HepG2 (cell line): ENCODE measurements at regions not wholly inside any gene's neighbourhood (a gene's known extent, or its start where the extent isn't known, plus 50 kb on each side); places are given as distances from the start of the nearest gene placed in this dataset.

Source experiments
- ATAC-seq: fragments of 200-7000 bp; cut with Tn5 transposase; 3 replicates; pipeline ENCODE4 v1.9.1; 2020; ENCODE audit warnings: mild to moderate bottlenecking, moderate library complexity
- BruUV-seq: library from RNA; stranded (reverse); fragments of 400-500 nt; replicated peaks from 2 replicates; lab custom pipeline; 2021; lab: Mats Ljungman, UMichigan
- CTCF ChIA-PET: fragments of 300-600 bp; formaldehyde crosslinking; extraction: SDS; loops from one replicate; lab custom pipeline; 2021; ENCODE audit warnings: low total read pairs, inconsistent platforms, low intra/inter-chr PET ratio; lab: Yijun Ruan, JAX
- POLR2A ChIA-PET: fragments of 350-600 bp; sonication (Branson Sonifier 250); formaldehyde crosslinking; loops from one replicate; lab custom pipeline; 2020; ENCODE audit warnings: antibody characterized with exemption, inconsistent platforms; lab: Yijun Ruan, JAX
- DNase-seq: peaks from one replicate; pipeline ENCODE4 v3.0.0-alpha.2; 2015; ENCODE audit warnings: low spot score
- FAIRE-seq: peaks from 3 replicates; lab custom pipeline; 2011; peaks lifted over from hg19 to GRCh38; lab: Jason Lieb, UNC
- H2AFZ ChIP-seq: one replicate; pipeline ENCODE4 v1.6.1; 2011; ENCODE audit warnings: low read length, inconsistent platforms
- H3K27ac ChIP-seq: fragments of 300-600 bp; 3 replicates; pipeline ENCODE4 v1.8.0; 2011; ENCODE audit warnings: mixed run types, mild to moderate bottlenecking, mixed read lengths, low read length, inconsistent platforms; ENCODE audit not compliant: insufficient read depth; ENCODE audit errors: extremely low read length
- H3K27me3 ChIP-seq, 2 experiments: fragments of 200-600 bp in 1 of 2; 2 replicates in 1 of 2; 3 replicates in 1 of 2; pipeline versions ENCODE4 v1.6.0 to v1.8.0; 2011; ENCODE audit warnings: low read length in 2 of 2, mild to moderate bottlenecking in 2 of 2, moderate library complexity in 2 of 2, inconsistent platforms in 1 of 2; ENCODE audit not compliant: insufficient read depth in 2 of 2, control insufficient read depth in 1 of 2
- H3K36me3 ChIP-seq, 2 experiments: fragments of 200-600 bp in 1 of 2; replicated peaks in 1 of 2; 2 replicates in 1 of 2; 3 replicates in 1 of 2; pipeline versions ENCODE4 v1.5.1 to v1.8.0; 2011; ENCODE audit warnings: low read length in 2 of 2, inconsistent platforms in 1 of 2; ENCODE audit not compliant: insufficient read depth in 2 of 2, control insufficient read depth in 1 of 2
- H3K4me1 ChIP-seq: 2 replicates; pipeline ENCODE4 v1.5.1; 2012; ENCODE audit warnings: low read length, inconsistent platforms; ENCODE audit not compliant: insufficient read depth
- H3K4me2 ChIP-seq: 2 replicates; pipeline ENCODE4 v1.6.0; 2011; ENCODE audit warnings: low read depth, low read length, inconsistent platforms
- H3K4me3 ChIP-seq, 3 experiments: fragments of 200-600 bp in 1 of 3; sonication (generic), shearing (Covaris generic) in 1 of 3; replicated peaks in 1 of 3; 2 replicates each; pipeline ENCODE4 v1.5.1; 2011 to 2016; ENCODE audit warnings: low read length in 3 of 3, inconsistent platforms in 2 of 3, low read depth in 2 of 3, mild to moderate bottlenecking in 2 of 3, control low read depth in 1 of 3, mixed read lengths in 1 of 3; ENCODE audit not compliant: insufficient read depth in 1 of 3
- H3K79me2 ChIP-seq: one replicate; pipeline ENCODE4 v1.6.1; 2011; ENCODE audit warnings: low read length, inconsistent platforms; ENCODE audit not compliant: insufficient read depth
- H3K9ac ChIP-seq: 2 replicates; pipeline ENCODE4 v1.6.0; 2011; ENCODE audit warnings: mild to moderate bottlenecking, low read depth, low read length, inconsistent platforms; ENCODE audit not compliant: insufficient read depth
- H3K9me3 ChIP-seq: 2 replicates; pipeline ENCODE4 v1.5.1; 2012; ENCODE audit warnings: mild to moderate bottlenecking, low read length
- H4K20me1 ChIP-seq: 2 replicates; pipeline ENCODE4 v1.6.0; 2011; ENCODE audit warnings: inconsistent platforms, mild to moderate bottlenecking, low read length, moderate library complexity; ENCODE audit not compliant: insufficient read depth
- DMAP1 ChIP-seq: IDR thresholded peaks from 2 replicates; pipeline ENCODE4 v1.6.1; 2016
- FOXK1 ChIP-seq: sonication (generic); formaldehyde crosslinking; IDR thresholded peaks from 2 replicates; pipeline ENCODE4 v1.4.0; 2020; ENCODE audit warnings: low read depth, missing genetic modification reagents, borderline replicate concordance
- HNRNPLL ChIP-seq: fragments of 200-400 bp; formaldehyde crosslinking; IDR thresholded peaks from 2 replicates; pipeline ENCODE4 v1.6.1; 2017; ENCODE audit warnings: mild to moderate bottlenecking, low read depth, low read length; ENCODE audit not compliant: poor library complexity, severe bottlenecking
- KDM6A ChIP-seq: IDR thresholded peaks from 2 replicates; pipeline ENCODE4 v1.6.1; 2016; ENCODE audit warnings: low read depth
- NFE2L2 ChIP-seq: fragments of 150-350 bp; IDR thresholded peaks from 2 replicates; pipeline ENCODE4 v1.6.1; 2014; ENCODE audit warnings: low read length
- PCBP1 ChIP-seq: fragments of 200-400 bp; formaldehyde crosslinking; IDR thresholded peaks from 2 replicates; pipeline ENCODE4 v1.6.1; 2017; ENCODE audit warnings: mild to moderate bottlenecking, low read depth, low read length, borderline replicate concordance
- RELA ChIP-seq: sonication (generic); formaldehyde crosslinking; IDR thresholded peaks from 2 replicates; pipeline ENCODE4 v1.4.0; 2020; ENCODE audit warnings: missing genetic modification reagents
- RORA ChIP-seq: sonication (generic); formaldehyde crosslinking; IDR thresholded peaks from 2 replicates; pipeline ENCODE4 v1.5.0; 2020; ENCODE audit warnings: mild to moderate bottlenecking, missing genetic modification reagents, moderate library complexity
- SRSF9 ChIP-seq: fragments of 200-400 bp; formaldehyde crosslinking; IDR thresholded peaks from 2 replicates; pipeline ENCODE4 v1.6.1; 2018; ENCODE audit warnings: borderline replicate concordance, mild to moderate bottlenecking, low read depth, low read length; ENCODE audit not compliant: insufficient read depth, poor library complexity, severe bottlenecking
- TCF12 ChIP-seq, 2 experiments: fragments of 450-650 bp in 1 of 2; sonication (generic) in 1 of 2; formaldehyde crosslinking in 1 of 2; IDR thresholded peaks; 2 replicates each; pipeline versions ENCODE4 v1.6.1 to v1.8.0; 2017 to 2022; ENCODE audit warnings: antibody characterized with exemption in 1 of 2, mild to moderate bottlenecking in 1 of 2, missing genetic modification reagents in 1 of 2, moderate library complexity in 1 of 2
- ZFP36L2 ChIP-seq: sonication (generic); formaldehyde crosslinking; IDR thresholded peaks from 2 replicates; pipeline ENCODE4 v1.4.0; 2020; ENCODE audit warnings: missing genetic modification reagents
- ZNF20 ChIP-seq: sonication (generic); formaldehyde crosslinking; IDR thresholded peaks from 2 replicates; pipeline ENCODE4 v1.4.0; 2020; ENCODE audit warnings: mild to moderate bottlenecking, moderate library complexity, missing genetic modification reagents
- ZNF3 ChIP-seq: IDR thresholded peaks from 2 replicates; pipeline ENCODE4 v1.7.0; 2017; ENCODE audit warnings: inconsistent platforms
- WGBS: methylation state at CpG from one replicate; pipeline ENCODE4 v1.1.6; 2017; ENCODE audit warnings: low lambda C conversion rate; 5-methylcytosine and 5-hydroxymethylcytosine counted together
- in situ Hi-C: cut with HindIII; loops from 2 replicates; pipeline ENCODE4 v1.10.0; 2017; ENCODE audit warnings: low pct_unique_long_range_greater_than_20kb; ENCODE audit not compliant: extremely low pct_ligation_motif_present
- intact Hi-C: fragments of 100-400 bp; cut with micrococcal nuclease; formaldehyde crosslinking; loops from one replicate; pipeline ENCODE4 v1.10.0; 2022; ENCODE audit not compliant: unreplicated experiment
- TF ChIP-seq, protein P1 (sequence below), 2 experiments: fragments of 450-650 bp in 1 of 2; sonication (generic) in 1 of 2; formaldehyde crosslinking; IDR thresholded peaks; 2 replicates each; pipeline versions ENCODE4 v1.5.0 to v1.8.0; 2020 to 2022; ENCODE audit warnings: mild to moderate bottlenecking in 1 of 2, missing genetic modification reagents in 1 of 2
- TF ChIP-seq, protein P2 (sequence below): sonication (generic); formaldehyde crosslinking; IDR thresholded peaks from 2 replicates; pipeline ENCODE4 v1.9.0; 2021; ENCODE audit warnings: missing genetic modification reagents, mild to moderate bottlenecking, borderline replicate concordance
- TF ChIP-seq, protein P3 (sequence below): IDR thresholded peaks from 2 replicates; pipeline ENCODE4 v1.6.1; 2012; ENCODE audit warnings: low read length, improper control_type of control experiment

DNA sequence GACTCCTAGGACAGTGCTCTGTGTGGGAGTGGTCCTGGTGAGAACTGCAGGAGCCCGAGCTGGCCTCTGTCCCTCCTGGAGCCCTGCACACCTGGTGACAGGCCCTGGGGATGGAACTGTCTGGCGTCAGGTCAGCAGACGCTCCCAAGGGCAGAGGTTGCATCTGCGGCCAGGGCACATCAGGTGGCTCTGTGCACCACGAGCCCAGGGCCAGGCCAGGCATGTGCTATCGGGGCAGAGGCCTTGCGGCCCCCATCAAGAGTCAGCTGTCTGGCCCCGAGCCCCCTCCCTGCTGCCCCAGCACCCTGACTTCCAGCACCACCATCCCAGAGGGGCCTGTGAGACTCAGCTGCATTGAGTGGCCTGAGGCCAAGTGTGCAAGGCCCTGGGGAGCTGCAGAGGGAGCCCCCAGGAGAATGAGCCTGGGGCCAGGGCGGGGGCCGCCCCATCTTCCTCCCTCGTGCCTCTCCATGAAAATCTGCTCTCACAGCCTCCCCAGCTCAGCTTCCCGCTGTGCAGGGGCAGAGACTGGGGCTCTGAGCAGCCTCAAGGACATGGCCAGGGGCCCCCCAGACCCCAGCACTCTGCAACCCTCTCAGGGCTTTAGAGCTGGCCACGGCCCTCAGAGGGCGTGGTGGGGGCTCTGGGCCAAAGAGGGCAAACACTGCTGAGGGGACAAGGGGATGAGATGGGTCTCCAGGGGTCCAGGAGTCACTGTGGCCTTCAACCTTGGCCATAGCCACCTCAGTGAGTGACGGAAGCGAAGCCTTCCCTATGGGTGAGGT is 56.4 kb downstream of the RTL6 start:
- Histone ChIP-seq H3K27ac (no peak overlapping the region), H3K27me3 (peaks cover 8 to 62% of the 10 kb centered on the region in 2 experiments; a peak in 4 of 5 replicates), H3K79me2 (no peaks in the 10 kb centered on the region), H2AFZ (no peak overlapping the region), H3K4me1 (no peaks in the 10 kb centered on the region), H4K20me1 (no peaks in the 10 kb centered on the region; the same call in 1 of the 2 replicates), H3K9me3 (no peaks in the 10 kb centered on the region), H3K4me3 (no peak overlapping the region), H3K9ac (no peak overlapping the region), H3K4me2 (no peak overlapping the region), H3K36me3 (no peaks in the 10 kb centered on the region)
- in situ Hi-C loops (no loop called here), intact Hi-C loops (no loop called here)
- ChIA-PET CTCF (no interaction called here), POLR2A (no interaction called here)
- no peak for ATAC-seq
- DNase-seq = no peak
- FAIRE-seq = no peak
- no TSS peak for BruUV-seq
- WGBS = no CpG with 5 or more reads among the region's 16 CpGs
- TF ChIP-seq NFE2L2 (no peak), HNRNPLL (no peak), SRSF9 (no peak), DMAP1 (CRISPR knock-in tag) (no peak), TCF12 (IDR thresholded peaks at IDR 0.05) (no peak), TCF12 (CRISPR knock-in tag; IDR thresholded peaks at IDR 0.05) (no peak), ZNF20 (CRISPR knock-in tag) (no peak), RORA (CRISPR knock-in tag) (no peak), RELA (CRISPR knock-in tag) (no peak), ZNF3 (CRISPR knock-in tag) (no peak), ZFP36L2 (CRISPR knock-in tag) (no peak), KDM6A (no peak), PCBP1 (no peak), FOXK1 (no peak)
- TF ChIP-seq, protein P1, sequence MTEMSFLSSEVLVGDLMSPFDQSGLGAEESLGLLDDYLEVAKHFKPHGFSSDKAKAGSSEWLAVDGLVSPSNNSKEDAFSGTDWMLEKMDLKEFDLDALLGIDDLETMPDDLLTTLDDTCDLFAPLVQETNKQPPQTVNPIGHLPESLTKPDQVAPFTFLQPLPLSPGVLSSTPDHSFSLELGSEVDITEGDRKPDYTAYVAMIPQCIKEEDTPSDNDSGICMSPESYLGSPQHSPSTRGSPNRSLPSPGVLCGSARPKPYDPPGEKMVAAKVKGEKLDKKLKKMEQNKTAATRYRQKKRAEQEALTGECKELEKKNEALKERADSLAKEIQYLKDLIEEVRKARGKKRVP (CRISPR knock-in tag; IDR thresholded peaks at IDR 0.05) = no peak
- TF ChIP-seq, protein P2, sequence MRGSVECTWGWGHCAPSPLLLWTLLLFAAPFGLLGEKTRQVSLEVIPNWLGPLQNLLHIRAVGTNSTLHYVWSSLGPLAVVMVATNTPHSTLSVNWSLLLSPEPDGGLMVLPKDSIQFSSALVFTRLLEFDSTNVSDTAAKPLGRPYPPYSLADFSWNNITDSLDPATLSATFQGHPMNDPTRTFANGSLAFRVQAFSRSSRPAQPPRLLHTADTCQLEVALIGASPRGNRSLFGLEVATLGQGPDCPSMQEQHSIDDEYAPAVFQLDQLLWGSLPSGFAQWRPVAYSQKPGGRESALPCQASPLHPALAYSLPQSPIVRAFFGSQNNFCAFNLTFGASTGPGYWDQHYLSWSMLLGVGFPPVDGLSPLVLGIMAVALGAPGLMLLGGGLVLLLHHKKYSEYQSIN = no peak
- TF ChIP-seq, protein P3, sequence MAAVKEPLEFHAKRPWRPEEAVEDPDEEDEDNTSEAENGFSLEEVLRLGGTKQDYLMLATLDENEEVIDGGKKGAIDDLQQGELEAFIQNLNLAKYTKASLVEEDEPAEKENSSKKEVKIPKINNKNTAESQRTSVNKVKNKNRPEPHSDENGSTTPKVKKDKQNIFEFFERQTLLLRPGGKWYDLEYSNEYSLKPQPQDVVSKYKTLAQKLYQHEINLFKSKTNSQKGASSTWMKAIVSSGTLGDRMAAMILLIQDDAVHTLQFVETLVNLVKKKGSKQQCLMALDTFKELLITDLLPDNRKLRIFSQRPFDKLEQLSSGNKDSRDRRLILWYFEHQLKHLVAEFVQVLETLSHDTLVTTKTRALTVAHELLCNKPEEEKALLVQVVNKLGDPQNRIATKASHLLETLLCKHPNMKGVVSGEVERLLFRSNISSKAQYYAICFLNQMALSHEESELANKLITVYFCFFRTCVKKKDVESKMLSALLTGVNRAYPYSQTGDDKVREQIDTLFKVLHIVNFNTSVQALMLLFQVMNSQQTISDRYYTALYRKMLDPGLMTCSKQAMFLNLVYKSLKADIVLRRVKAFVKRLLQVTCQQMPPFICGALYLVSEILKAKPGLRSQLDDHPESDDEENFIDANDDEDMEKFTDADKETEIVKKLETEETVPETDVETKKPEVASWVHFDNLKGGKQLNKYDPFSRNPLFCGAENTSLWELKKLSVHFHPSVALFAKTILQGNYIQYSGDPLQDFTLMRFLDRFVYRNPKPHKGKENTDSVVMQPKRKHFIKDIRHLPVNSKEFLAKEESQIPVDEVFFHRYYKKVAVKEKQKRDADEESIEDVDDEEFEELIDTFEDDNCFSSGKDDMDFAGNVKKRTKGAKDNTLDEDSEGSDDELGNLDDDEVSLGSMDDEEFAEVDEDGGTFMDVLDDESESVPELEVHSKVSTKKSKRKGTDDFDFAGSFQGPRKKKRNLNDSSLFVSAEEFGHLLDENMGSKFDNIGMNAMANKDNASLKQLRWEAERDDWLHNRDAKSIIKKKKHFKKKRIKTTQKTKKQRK = no peak
